CD1c-positive myeloid dendritic cell (primary cell): ENCODE measurements at regions not wholly inside any gene's neighbourhood (a gene's known extent, or its start where the extent isn't known, plus 50 kb on each side); places are given as distances from the start of the nearest gene placed in this dataset.

Experiments
- DNase-seq: peaks from one replicate; pipeline ENCODE4 v3.0.0-alpha.2; 2016; ENCODE audit errors: extremely low spot score

DNA sequence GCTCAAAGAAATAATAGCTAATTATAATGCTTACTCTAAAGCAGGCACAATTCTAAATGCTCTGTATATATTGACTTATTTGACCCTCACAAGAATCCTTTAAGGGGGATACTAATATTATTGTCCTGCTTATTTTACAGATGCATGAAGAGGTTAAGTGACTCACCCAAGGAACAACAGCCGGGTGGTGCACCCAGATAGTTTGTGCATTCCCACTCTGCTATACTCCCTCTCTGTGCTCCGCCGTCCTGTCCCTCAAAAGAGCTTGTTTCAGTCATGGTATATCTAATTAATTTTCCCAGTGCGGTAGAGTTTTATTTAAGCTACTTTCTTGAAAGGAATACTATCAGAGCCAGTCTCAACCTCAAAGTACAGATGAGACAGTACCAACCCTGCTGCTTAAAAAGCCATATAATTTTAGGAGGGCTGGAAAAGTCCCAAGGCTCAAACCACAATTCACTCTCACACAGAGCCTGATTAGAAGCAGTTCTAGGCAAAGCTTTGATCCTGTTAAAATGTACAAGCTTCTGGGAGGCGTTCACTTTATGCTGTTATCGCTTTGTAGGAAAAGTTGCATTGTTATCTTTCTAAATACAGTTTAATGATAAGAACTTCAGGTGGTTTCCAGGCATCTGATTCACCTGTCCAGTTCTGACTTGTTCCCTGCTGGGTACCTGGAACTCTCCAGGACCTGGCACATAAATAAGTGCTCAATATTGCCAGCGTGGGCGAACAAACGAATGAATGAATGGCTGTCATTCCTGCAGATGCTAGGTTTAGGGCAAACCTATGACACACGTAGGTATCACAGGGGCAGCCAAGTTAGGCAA lies 261.5 kb upstream of the KLF14 start:
- no peak for DNase-seq

DNA sequence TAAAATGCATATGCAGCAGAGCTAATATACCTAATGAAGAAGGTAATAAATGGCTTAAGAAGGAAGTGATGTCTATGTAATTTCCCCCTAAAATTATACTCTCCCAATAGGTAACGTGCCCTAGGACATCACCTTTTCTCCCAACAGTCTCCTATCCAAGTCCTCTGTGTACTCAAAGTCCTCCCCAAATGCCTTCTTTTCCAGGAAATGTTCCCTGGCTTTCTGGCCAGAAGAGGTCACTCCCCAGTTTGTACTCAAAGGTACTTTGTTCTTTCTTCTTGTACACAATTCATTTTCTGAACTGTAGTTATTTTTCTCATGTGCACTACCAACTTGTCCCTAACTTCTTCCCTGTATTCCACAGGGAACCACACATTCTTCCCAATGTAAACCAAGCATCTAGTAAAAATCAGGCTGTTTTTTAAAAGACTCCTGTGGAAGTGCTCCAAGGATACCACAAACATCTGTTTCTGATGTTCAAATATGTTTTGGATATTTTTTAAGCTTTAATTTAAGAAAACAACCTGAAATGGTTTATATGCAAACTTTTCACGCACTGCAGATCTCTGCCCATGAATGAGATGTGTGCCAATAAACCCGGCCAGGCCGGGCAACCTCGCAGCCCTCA lies 262.3 kb upstream of the KLF14 start:
- no peak for DNase-seq

DNA sequence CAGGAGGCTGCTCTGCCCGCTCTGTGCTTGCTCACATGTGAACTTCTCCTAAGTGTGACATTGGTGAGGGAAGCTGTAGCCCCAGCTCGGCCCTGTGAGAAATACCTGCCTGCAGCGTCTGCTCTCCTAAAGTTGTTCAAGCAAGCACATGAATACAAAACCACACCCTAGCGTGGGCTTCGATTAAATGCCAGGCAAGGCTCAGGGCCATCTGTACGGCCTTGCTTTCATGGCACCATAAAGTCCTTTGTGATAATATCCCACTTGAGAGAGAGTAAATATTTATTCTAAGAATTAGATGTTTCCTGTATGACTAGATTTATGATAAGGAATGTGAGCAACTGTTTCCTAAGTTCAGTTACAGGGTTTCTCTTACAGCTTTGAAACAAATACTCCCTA lies 262.8 kb upstream of the KLF14 start:
- DNase-seq, result no peak

DNA sequence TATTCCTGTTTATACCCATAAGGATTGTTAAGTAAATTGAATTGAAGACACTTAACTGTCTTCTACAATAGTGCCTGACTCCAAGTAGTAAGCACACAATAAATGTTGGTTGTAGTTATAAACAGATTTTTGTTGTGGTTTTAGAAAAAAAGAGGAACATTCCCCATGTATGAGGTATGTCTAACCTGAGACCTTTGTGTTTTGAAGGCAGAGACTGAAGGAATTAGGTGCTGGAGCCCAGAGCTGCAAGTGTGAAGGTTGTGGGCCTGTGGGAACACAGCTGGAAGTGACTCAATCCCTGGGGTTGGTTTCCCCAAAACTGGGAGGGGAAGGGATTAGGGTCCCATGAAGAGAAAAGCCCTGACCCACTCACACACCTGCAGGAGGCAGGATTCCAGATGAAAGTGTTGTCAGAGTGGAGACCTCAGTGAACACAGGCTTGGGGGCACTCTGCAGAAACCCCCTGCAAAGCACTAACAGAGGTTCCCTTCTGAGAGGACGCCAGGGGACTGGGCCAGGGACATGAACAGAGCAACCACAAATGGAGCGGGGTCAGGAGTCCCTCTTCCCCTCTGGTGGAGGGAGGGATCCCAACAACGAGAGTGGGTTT lies 265.1 kb upstream of the KLF14 start:
- no peak for DNase-seq

DNA sequence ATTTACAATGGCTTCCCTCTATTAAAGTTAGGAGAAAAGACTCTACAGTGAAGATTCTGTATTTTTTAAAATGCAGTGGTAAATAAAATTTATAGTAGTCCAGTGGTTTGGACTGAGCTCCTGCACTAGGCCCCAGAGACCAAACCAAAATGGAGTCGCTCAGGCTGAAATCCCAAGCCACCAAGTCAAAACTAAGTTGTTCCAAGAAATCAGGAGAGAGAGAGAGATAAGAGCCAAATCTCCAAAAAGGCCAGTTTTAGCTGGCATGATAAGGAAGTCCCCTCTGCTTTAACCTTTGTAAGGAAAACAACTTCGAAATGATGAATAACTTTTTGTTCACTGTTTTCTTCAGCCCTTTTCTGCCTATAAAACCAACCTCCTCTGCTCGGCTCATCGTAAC lies 265.9 kb upstream of the KLF14 start:
- no peak for DNase-seq

DNA sequence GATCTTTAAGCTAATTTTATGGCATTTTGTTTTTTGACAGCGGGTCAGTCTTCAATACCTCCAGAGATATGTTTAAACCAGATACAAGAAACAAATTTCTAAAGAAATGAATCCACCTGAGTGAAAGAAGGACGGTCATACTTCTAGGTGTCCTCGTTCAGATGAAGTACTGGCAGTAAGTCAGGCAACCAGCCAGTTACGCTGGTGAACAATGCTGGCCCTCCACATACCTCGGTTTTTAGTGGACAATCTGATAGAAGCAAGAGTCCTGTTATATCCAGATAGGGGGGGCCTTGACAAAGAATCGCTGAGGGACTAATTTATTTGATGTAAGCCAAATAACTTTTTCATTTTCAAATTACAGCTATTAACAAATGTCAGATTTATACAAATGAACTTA lies 266.4 kb upstream of the KLF14 start:
- no peak for DNase-seq

DNA sequence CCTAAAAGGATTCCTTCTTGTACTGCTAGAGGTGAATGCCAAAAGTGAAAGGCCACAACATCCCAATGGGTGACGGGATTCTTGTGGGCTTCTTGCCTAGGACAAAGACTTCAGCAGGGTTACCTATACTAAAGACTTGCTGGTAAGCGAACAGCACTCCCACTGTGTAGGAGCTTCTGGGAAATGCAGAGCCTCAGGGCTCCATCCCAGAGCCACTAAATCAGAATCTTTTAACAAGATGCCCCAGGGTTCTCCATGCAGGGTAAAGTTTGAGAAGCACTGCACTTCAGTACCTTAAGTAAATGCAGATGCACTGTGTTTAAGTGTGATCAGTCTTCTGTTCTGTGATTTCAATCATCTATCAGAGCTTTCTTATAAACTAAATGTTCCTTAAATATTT lies 266.9 kb upstream of the KLF14 start:
- DNase-seq, result no peak

DNA sequence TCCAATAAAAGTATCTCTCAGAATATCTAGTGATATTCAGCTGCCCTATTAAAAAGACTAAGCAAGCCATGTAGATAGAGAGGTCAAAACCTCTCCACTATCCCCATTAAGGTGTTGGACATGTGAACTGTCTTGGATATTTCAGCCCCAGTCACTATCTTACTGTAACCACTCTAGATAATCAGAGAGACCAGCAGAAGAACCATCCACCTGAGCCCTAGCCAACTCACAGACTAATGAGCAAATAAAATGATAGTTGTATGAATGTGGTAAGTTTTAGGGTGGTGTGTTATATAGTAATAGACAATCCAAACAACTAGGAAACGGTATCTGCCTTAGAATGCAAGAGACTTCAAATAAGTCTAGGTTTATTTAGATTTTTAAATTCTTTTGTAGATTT lies 268.6 kb upstream of the KLF14 start:
- DNase-seq, result no peak

DNA sequence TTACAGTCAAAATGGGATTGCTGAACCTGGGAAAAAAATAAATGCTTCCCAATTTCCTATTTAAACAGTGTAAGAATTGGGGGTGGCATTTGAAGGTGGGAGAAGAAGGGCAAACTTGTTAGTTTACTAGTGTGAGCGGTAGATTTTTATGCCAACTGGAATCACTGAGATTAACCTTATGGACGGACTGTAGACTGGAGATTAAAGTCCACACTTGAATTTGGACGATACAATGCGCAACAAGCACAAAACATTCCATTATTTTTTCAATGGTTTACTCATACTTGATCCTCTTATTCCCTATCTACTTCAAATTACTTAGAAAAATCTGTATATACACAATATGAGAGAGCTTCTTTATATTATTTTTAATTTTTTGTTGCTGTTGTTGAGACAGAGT lies 269.6 kb upstream of the KLF14 start:
- DNase-seq, result no peak

DNA sequence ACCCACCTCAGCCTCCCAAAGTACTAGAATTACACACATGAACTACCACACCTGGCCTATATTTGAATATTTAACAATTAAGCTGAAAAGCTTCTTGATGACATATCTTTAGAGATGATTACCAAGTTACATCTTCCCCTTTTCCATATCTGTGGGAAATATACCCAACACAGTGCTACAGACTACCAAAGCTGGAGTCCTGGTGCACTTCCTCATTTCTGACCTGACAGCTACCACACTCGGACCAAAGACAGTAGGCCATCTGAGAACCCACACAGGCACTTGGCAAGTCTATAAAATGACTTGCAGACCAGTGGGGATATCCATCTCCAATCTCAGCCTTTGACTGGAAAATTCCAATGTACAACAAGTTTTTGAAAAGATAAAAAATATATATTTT lies 270.4 kb upstream of the KLF14 start:
- peak; percentile 62 for DNase-seq

DNA sequence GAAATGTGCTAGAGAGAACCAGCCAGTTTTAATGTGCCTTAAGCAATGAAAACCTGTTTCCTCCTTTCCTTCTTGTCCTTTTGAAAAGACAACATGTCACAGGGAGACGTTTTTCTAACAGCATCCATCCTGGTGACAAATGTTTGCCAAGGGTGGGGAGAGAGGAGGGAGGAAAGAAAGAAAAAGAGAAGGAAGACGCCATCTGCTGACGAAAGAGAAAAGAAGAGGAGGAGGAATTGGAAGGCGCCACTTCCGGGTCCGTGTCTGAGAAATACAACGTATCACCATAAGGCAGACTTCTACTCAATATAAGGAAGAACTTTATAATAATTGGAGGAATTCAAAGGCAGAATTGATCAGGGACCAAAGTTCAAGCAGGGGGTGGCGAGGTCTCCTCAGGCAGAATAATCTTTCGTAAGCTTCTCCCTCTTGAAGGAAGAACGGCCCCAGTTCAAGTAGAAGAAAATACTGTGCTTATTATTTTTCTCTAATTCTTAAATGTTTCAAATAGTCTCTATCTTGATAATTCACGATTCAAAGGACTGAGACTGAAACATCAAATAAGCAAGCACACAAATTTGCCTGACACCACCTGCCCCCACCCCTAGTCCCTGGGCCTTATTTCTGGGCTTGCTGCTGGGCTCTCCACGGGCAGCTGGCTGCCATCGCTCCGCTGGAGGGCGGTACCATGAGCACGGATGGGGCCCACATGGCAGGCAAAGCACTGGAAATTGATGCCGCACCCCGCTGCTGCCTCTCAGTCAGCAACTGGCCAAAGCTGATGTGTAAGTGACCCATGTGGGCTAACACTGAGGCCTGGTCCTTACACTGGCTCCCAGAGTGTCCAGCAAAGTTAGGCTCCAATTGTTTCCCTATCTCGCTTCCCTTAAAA lies 273.7 kb upstream of the KLF14 start:
- DNase-seq, result peak; percentile 67

DNA sequence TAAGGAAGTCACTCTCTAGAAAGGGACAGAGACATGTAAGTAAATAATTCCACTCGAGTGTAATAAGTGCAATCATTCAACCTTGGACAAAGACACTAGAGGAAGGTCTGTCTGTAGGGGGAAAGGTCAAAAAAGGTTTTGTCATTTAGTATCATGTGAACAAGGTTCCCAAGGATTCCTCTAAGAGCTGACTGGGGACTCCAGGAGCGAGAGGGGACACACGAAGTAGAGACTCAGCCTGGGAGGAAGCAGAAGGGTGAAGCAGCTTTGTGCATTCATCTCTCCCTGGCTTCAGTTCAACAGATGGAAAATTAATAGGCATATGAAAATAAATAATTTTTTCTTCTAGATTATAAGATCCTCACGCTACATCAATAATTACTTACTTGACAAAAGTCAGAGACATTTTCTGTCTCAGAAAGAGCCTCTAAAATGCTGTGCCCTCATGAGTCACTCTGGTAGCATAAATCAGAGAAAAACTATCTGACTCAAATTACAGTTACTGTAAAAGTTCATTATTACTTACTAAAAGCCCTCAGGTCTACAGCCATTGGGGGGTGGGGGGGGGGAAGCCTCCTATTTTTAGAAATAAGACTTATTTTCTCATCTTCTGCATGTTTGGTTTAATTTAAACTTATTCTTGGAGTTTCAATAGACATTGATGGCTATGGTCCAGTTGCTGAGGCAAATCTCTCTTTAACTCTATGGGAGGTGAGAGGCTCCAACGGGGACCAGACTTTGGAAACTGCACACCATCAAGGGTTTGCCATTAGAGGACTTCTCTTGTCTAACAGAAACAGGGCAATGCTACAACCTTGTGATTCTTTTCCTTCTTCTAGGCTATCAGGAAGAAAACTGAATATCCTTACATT lies 275.1 kb upstream of the KLF14 start:
- DNase-seq, result no peak

DNA sequence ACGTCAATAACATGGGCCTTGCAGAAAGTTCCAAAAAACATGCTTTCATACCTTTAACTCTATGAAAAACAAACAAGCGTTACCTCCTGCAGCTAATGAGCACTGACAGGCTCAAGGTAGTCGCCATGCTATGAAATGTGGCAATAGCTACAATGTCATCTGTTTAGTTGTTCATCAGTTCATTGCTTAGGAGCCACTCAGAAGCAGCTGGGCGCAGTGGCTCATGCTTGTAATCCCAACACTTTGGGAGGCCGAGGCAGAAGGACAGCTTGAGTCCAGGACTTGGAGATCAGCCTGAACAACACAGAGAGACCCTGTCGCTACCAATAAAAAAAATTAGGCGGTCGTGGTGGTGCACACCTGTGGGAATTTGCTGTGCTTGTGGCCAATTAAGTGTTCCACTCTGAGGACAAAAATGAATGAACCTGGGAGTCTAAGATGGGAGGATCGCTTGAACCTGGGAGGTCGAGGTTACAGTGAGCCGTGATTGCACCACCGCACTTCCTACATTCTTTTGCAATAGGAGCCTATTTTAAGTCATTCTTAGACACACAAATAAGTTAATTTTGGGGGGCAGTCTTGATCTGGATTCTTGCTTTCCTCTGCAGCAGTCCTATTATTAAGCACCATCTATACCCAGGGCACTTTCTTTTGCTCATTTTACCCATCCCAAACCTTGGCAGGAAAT lies 276.2 kb upstream of the KLF14 start:
- DNase-seq, result peak; percentile 27

DNA sequence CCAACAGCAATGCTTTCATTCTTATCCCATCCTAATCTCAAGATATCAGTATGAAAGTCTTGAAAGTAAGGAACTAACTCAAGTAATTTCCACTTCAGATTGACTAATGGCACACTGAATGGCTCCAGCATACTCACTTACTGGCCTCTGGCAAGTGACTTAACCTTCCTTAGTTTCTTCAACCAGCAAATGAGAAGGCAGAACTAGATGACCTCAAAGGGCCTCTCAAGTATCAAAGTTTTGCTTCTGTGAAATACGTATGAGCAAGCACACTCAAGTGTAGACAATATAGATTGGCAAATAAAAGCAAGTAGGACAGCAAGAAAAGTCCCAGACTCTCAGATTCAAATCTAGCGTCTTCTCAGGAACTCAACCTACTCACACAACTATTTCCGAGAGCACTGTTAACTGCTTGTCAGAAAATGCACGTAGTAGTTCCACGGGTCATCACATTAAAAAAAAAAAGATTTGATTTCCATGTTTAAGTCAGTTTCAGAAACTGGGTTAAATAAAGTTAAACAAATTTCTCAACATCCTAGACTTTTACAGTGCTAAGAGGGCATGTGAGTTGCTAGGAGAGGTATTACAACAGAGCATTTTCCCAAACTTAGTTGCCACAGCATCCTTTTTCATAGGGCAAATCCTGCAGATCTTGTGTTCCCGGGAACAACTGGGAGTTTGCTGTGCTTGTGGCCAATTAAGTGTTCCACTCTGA lies 276.9 kb upstream of the KLF14 start:
- peak; percentile 63 for DNase-seq

DNA sequence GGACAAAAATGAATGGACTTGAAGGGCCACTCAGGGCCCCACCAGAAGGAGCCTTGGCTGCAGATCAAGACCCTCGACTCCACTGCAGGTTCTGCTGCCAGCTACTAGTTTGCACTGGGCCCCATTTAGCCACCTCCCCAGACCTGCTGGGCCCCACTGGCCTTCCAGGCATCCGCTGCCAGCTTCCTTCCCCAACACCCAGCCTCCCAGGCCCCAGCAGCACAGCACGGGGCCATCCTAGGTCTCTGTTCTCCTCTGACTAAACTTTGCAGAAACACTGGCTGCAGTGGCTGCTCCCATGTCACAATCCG lies 277.4 kb upstream of the KLF14 start:
- DNase-seq, result peak; percentile 33

DNA sequence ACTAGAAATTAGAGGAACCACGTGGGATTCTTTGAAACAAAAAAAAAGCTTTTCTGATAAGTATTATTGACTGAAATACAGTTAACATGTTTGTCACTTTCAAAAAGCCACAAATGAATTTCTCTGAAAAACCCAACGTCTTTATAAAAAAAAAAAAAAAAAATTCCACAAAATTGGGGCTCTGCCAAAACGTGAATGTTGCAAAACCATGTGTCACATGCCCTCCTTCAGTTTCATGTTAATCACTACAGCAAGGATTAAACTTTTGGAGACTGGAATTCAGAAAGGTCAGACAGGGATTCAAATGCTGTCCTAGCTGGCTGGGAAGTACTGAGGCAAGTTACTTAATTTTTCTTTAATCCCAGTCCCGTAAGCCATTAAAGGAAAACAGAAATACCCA lies 278.0 kb upstream of the KLF14 start:
- peak; percentile 77 for DNase-seq

DNA sequence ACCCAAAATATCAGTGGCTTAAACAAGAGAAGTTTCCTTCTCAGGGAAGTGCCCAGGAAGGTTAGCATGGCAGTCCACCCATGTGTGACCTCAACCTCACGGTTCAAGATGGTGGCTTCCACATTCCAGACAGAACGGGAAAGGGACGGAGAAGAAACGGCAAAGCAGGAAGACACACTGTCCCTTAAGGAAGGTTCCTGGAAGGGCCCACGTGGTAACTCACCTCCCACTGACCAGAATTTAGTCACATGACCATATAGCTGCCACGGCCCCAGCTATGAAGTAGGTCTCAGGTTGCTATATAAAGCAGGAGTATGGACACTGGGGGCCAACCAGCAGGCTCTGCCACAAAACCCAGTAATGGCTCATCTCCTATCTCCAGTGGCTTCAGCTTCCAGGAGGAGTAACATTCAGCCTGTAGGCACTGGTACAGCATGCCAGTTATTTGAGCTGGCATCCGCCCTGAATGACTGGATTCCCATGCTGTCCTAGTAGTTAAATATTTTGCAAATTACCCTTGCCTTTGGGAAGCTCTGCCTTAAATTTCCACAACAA lies 278.5 kb upstream of the KLF14 start:
- no peak for DNase-seq

DNA sequence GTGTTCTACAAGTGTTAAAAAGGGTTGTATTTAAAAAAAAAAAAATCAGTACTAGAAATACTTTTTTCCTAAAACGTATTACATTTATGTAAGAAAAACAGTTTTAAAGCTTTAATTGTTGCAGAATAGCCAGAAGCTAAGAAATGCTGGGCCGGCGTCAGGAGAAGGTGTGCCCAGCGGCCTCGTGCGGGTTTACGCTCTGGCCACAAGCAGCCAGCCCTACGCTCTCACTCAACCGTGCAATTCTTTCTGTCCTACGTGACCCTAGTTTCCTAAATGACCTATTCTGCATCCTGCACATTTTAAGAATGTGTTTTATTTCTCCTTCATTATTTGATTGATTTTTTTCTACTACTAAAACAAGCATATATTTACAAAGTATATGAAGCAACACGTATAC lies 279.7 kb upstream of the KLF14 start:
- DNase-seq, result no peak

DNA sequence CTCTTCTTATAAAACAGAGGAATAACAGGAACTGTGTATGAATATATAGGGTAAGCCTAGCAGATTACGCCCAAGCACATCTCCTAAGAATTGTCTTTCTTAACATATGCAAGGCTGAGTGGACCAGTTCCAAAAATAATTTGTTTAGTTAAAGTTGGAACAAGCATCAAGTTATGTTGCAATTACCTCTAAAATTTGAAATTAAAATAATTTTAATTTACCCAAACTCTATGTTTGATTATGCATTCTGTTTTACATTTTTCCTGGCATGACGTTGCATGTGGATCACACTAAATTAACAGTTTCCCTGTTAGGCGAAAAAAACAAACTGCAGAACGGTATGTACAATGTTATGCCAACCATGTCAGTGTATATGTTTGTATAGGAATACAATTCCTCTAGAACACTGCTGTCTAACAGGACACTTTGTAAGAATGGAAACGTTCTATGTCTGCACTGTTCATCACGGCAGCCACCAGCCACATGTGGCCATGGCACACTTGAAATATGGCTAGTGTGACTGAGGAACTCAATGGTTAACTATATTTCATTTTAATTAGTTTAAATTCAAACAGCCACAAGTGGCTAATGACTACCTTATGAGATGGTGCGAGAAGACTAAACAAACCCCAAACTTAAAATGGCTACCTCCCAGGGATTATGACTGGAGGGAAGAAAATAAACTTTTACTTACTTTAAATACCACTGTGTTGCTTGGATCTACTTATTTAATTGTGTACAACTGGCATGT lies 281.1 kb upstream of the KLF14 start:
- no peak for DNase-seq
